ENCODE measurements at regions not wholly inside any gene's neighbourhood (a gene's known extent, or its start where the extent isn't known, plus 50 kb on each side); places are given as distances from the start of the nearest gene placed in this dataset.
A peak's percentile ranks its signal among the peaks of the same experiment; 100 is the strongest.
"Not testable (repeated sequence)": the region's sequence is repeated elsewhere in the genome, so short reads cannot be mapped to it uniquely, and the experiment has no call there.

- ATAC-seq: no peak
- DNase-seq (ENCODE audit: missing footprints): no peak
- intact Hi-C loops (cut with DNase I): loop anchor here (2.0 kb wide), 1 partner anchor 449 kb away; no protein-coding TSS in a partner anchor
These were observed 306.0 kb downstream of the CRPPA start for GRCh38 chr7:16115374-16115773.

GRCh38 chr7:16114633-16115032, 306.7 kb downstream of the CRPPA start:
- intact Hi-C loops (cut with DNase I): loop anchor here (2.0 kb wide), 1 partner anchor 450 kb away; no protein-coding TSS in a partner anchor
- DNase-seq (ENCODE audit: missing footprints): no peak
- no peak for ATAC-seq

DNA sequence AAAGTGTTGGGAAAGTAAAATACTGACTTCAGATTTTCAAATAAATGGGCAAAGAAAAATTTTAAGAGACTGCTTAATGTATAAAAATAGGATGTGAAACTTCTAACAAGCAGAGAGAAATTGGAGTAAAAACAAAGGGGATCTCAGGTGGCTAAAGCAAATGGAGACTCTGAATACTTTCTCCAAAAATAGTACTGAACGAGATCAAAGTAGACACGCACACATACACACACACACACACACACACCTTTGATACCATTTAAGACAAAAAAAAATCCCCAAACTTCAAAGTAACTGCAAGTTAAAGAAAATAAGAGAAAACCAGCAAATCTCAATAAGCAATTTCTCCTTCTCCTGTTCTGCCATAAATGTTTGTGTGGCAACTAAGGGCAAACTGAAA, 307.3 kb downstream of the CRPPA start:
- DNase-seq (ENCODE audit: missing footprints): no peak
- intact Hi-C loops (cut with DNase I): loop anchor here (2.0 kb wide), 1 partner anchor 451 kb away; no protein-coding TSS in a partner anchor
- no peak for ATAC-seq

- intact Hi-C loops (cut with DNase I): no loop called here
- ATAC-seq (no peak), DNase-seq (ENCODE audit: missing footprints) (no peak)
These were observed 308.3 kb downstream of the CRPPA start for GRCh38 chr7:16113058-16113457.

DNA sequence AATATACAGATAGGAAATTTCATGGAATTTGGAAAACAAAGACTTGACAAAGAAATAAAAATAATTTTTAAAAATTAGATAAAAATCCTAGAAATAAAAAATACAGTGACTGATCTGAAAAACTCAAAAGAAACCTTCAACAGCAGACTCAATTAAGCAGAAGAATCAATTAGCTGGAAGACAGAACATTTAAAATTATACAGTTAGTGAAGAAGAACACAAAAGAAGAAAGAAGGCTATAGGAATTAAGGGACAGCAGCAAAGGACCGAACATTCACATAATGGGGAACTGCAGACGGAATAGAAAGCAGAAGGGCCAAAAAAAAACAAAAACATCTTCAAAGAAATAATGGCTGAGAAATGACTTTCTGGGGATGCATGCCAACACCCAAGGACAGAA, 314.5 kb downstream of the CRPPA start:
- intact Hi-C loops (cut with DNase I): no loop called here
- DNase-seq (ENCODE audit: missing footprints) (no peak), ATAC-seq (no peak)

- ATAC-seq (no peak), DNase-seq (ENCODE audit: missing footprints) (no peak)
- intact Hi-C loops (cut with DNase I): no loop called here
These were observed 315.0 kb downstream of the CRPPA start for GRCh38 chr7:16106300-16106699.

DNA sequence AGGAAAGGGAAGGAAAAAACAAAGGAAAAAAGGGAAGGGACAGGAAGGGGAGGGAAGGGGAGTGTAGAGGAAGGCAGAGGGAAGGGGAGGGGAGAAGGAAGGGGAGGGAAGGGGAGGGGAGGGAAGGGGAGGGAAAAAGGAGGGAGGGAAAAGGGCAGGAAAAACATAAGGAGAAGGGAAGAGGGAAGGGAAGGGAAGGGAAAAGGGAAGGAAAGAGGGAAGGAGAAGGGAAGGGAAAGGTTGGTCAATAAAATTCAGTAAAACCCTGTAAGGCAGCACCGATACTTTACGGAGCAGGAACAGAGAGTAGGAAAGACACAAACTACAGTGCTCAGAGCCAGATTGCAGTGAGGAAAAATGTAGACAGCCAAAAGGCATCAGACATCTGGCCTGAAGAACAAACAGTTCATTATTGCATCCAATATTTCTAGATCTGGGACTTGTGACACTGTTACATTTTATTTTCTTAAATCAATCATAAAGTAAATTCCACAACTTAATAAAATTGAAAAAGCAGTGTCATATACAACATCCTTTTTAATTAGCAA, 322.0 kb downstream of the CRPPA start:
- intact Hi-C loops (cut with DNase I): loop anchor here (2.0 kb wide), 1 partner anchor 21 kb away; no protein-coding TSS in a partner anchor
- DNase-seq (ENCODE audit: missing footprints): no peak
- peak; percentile 68 for ATAC-seq

GRCh38 chr7:16098585-16099179, 322.7 kb downstream of the CRPPA start:
- ATAC-seq: no peak

DNA sequence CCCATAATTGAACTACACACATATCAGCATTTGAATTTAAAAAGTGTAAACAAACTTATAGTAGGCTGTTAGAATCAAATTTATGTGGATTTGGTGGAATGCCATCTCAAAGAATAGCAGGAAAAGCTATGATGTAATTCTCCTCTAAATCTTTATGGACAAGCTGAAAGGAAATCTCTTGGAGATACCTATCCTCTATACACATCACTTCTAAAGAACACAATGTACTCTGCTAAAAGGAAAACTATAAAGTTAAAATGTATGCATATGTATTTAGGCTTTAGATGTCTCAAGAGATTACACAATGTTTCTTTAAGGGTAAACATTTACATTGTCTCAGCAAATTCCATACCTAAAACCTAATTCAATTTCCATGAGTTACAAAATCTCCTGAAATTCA, 323.3 kb downstream of the CRPPA start:
- intact Hi-C loops (cut with DNase I): loop anchor here (2.0 kb wide), 1 partner anchor 19 kb away; no protein-coding TSS in a partner anchor
- ATAC-seq: no peak
- no peak for DNase-seq (ENCODE audit: missing footprints)

More at GRCh38 chr7:16098585-16099179, 322.7 kb downstream of the CRPPA start:
- no peak for DNase-seq (ENCODE audit: missing footprints)
- intact Hi-C loops (cut with DNase I): loop anchor here (2.0 kb wide), 1 partner anchor 20 kb away; no protein-coding TSS in a partner anchor

DNA sequence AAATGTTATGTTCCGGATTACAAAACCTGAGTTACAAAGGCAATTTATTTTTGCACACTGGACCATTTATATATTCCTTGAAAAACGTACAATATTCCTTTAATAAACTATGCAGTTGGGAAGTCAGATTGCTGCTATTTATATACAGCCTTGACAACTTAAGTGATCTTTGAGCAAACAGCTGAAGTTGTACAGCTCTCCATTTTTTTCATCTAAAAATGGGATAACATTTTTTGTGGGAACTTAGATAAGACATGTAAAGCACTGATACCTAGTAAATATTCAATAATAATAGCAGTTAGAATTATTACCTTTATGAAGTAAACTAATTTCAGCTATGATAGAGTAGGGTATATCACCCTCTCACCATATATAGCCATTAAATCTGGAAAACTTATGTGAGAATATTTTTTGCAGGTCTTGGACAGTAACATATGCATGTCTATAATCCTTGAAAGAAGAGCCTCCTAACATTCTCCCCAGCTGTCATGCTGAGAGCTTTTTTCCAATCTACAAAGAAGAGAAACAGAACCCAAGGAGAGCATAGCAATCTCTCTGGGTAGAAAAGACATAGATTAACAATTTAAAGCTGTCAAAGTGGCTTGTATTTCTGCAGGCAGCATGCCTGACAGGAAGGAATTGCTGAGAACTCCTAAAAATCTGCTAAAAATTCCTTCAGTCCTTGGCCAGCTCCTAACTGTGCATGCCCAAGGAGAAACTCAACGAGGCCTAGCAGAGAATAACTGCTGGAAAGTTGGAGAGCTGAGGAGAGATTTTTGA, 326.0 kb downstream of the CRPPA start:
- no peak for DNase-seq (ENCODE audit: missing footprints)
- ATAC-seq: no peak
- intact Hi-C loops (cut with DNase I): no loop called here

DNA sequence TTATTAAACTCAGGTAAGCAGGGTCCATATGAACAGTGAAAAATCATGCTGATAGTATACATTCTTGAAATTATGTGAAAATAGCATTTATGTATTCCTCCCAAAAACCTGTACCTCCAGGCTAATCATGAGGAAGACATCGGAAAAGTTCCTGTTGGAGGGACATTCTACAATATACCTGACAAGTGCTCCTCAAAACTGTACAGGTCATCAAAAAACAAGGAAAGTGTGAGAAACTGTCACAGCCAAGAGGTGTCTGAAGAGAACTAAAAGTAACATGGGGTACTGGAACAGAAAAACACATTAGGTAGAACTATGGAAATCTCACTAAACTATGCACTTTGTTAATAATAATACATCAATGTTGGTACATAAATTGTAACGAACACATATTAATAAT, 326.7 kb downstream of the CRPPA start:
- DNase-seq (ENCODE audit: missing footprints): no peak
- intact Hi-C loops (cut with DNase I): no loop called here
- no peak for ATAC-seq

DNA sequence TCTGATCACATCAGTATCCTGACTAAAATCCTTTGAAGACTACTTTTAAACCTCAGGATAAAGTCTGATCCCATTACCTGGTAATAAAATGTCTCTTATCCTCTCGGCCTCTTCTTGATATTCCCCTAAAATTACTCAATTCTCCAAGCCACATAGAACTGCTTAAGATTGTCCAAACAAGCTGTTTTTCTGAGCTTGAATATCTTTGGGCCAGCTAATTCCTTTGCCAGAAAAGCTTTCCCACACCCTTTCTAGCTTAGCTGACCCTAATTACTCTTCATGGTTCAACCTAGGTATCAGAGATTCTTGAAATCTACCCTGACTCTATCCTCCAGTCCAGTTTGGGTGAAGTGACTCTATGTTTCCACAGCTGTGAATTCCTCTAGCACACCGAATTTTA, 328.6 kb downstream of the CRPPA start:
- intact Hi-C loops (cut with DNase I): no loop called here
- ATAC-seq: peak; percentile 52

DNA sequence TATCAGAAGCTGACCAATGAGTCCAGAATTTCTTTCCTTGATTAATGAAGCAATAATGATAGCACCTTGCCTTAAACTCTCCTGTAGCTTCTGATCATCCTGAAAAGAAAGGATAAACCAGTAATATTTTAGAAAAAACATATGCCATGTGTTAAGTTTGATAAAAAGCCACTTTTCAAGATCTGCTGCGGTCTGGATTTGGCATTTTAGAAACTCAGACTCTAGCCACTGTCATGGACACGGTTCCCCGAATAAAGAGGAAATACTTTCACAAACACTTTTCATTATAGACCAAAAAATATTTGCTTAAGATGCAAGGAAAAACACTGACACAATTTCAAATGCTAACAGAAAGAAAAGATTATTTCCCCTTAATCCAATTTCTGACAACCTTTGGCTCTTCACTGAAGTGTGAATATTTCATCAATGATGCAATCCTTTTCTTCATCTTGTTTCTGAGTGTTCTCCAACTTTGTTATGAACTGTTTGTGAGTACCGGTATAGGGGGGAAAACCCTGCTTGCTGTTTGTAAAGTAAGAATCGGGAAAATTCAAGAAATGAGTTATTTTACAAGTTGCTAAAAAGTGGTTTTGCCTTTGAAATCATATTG, 329.5 kb downstream of the CRPPA start:
- peak; percentile 56 for ATAC-seq
- intact Hi-C loops (cut with DNase I): no loop called here
- DNase-seq (ENCODE audit: missing footprints): no peak

More for the DNA sequence above, 328.6 kb downstream of the CRPPA start:
- no peak for DNase-seq (ENCODE audit: missing footprints)

GRCh38 chr7:16089801-16090200, 331.5 kb downstream of the CRPPA start:
- intact Hi-C loops (cut with DNase I): loop anchor here (10.0 kb wide), 1 partner anchor 825 kb away; no protein-coding TSS in a partner anchor
- ATAC-seq (no peak), DNase-seq (ENCODE audit: missing footprints) (no peak)

DNA sequence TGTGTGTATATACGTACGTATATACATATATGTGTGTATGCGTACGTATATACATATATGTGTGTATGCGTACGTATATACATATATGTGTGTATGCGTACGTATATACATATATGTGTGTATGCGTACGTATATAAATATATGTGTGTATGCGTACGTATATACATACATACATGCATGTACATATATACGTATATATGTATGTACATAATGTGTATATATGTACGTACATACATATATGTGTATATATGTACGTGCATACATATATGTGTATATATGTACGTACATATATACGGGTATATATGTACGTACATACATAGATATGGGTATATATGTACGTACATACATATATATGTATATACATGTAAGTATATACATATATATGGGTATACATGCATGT, 332.1 kb downstream of the CRPPA start:
- DNase-seq (ENCODE audit: missing footprints) (no peak), ATAC-seq (no peak)
- intact Hi-C loops (cut with DNase I): loop anchor here (10.0 kb wide), 1 partner anchor 826 kb away; no protein-coding TSS in a partner anchor

GRCh38 chr7:16086743-16087142, 334.6 kb downstream of the CRPPA start:
- ATAC-seq: no peak
- intact Hi-C loops (cut with DNase I): loop anchor here (10.0 kb wide), 1 partner anchor 828 kb away; no protein-coding TSS in a partner anchor
- DNase-seq (ENCODE audit: missing footprints): no peak

DNA sequence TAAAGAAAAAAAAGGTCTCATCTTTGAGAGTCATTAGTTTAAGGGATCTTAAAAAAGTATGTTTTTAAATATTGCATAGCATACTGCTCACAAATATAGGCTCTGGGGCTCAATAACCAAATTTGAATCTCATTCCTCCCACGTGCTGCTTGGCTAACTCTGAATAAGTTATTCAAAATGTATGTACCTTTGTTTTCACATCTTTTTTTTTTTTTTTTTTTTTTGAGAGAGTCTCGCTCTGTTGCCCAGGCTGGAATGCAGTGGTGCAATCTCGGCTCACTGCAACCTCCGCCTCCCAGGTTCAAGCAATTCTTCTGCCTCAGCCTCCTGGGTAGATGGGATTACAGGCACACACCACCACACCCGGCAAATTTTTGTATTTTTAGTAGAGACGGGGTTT, 335.6 kb downstream of the CRPPA start:
- intact Hi-C loops (cut with DNase I): loop anchor here (10.0 kb wide), 1 partner anchor 829 kb away; no protein-coding TSS in a partner anchor
- not testable (repeated sequence) for ATAC-seq; DNase-seq (ENCODE audit: missing footprints)

GRCh38 chr7:16084875-16085274, 336.5 kb downstream of the CRPPA start:
- no peak for DNase-seq (ENCODE audit: missing footprints)
- no peak for ATAC-seq
- intact Hi-C loops (cut with DNase I): loop anchor here (10.0 kb wide), 1 partner anchor 830 kb away; no protein-coding TSS in a partner anchor

DNA sequence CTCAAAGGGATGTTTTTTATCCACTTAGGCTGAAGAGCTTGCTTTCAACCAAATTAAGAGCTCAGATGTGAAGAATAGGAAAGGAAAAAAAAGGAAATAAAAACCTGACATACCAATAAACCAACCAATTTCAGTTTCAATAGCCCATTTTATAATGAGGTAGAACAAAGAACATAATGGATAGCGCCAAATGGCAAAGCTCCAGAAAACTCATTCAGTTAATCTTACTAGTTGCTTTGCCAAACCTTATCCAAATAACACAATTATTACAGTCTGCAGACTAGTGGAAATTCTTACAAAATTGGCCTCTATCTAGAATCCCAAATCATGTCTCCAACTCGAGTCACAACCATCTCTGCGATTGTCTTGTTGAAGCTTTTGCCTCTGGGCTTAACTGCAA, 337.0 kb downstream of the CRPPA start:
- intact Hi-C loops (cut with DNase I): loop anchor here (10.0 kb wide), 1 partner anchor 830 kb away; no protein-coding TSS in a partner anchor

More for the DNA sequence above, 337.0 kb downstream of the CRPPA start:
- ATAC-seq (peak; percentile 28), DNase-seq (ENCODE audit: missing footprints) (no peak)
